ENCODE measurements at regions not wholly inside any gene's neighbourhood (a gene's known extent, or its start where the extent isn't known, plus 50 kb on each side); places are given as distances from the start of the nearest gene placed in this dataset.

DNA sequence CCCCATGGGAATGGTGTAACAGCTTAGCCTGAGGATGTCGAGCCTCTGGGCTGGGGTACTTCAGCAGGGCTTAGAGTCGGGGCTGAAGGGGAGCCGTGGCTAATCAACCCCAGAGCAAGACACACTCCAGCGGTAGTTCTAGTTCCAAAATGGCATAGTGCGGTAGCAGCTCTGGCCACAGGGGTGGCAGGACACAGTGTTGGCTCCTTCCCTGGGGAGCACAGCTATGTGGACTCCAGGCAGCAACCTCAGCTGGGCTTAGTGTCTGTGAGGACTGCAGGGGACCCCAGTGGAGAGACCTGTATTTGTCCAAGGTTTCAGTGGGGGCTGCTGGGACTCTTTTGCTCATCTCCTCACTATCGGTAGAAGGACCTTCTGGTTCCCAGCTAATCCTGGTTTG lies 70.8 kb upstream of the PCDH20 start (continued):
- no peak for TF ChIP-seq ZNF331 (CRISPR knock-in tag; IDR thresholded peaks at IDR 0.05; ENCODE audit: low read depth)
- no peak for TF ChIP-seq JUNB (IDR thresholded peaks at IDR 0.05; ENCODE audit: unreplicated experiment)

DNA sequence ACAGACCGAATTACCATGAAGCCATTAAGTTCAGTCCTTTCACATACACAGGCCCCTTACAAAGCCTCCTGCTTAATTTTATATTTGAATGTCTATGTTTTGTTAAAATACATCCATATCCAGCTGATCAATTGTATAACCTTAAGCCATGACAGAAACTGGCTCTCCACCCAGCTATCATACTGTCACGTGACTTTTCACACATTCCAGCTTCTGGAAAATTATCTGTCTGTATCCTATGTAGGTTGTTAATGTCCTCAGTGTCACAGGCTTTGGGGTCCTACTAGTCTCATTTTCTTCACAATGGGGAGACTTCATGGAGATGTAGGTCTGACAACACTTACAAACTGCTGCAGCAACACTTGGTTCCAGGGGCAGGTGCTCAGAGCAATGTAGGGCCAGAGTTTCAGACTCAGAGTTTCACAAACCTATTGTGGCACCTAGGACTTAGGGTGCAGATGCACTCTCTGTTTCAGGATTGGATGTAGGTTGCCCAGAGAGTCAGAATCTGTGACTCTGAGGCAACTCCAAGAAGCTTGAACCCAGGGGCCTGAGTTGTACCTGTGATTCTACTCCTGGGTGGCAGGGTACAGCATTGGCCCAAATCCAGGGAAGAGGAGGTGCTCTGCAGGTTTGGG lies 69.6 kb upstream of the PCDH20 start:
- ATAC-seq (no peak), DNase-seq (ENCODE audit: low spot score) (no peak)
- no peaks in the 10 kb centered on the region for H3K27me3 ChIP-seq (ENCODE audit: insufficient read depth)
- TF ChIP-seq, protein P1, sequence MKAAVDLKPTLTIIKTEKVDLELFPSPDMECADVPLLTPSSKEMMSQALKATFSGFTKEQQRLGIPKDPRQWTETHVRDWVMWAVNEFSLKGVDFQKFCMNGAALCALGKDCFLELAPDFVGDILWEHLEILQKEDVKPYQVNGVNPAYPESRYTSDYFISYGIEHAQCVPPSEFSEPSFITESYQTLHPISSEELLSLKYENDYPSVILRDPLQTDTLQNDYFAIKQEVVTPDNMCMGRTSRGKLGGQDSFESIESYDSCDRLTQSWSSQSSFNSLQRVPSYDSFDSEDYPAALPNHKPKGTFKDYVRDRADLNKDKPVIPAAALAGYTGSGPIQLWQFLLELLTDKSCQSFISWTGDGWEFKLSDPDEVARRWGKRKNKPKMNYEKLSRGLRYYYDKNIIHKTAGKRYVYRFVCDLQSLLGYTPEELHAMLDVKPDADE (IDR thresholded peaks at IDR 0.05) = no peak
- TF ChIP-seq NANOG (IDR thresholded peaks at IDR 0.05; ENCODE audit: borderline replicate concordance) (no peak), STAT1 (IDR thresholded peaks at IDR 0.05; ENCODE audit: unreplicated experiment) (no peak)
- H3K27me3 Mint-ChIP-seq (ENCODE audit: insufficient read depth, low read depth, poor library complexity) = no peaks in the 10 kb centered on the region
- no peaks in the 10 kb centered on the region for H3K9me2 ChIP-seq (ENCODE audit: insufficient read depth)
- no peak overlapping the region for H3K4me2 ChIP-seq
- H3K9me3 Mint-ChIP-seq = no peaks in the 10 kb centered on the region
- no peak overlapping the region for H3K27ac Mint-ChIP-seq
- H3K4me3 ChIP-seq = no peak overlapping the region
- no peak overlapping the region for H3K4me3 Mint-ChIP-seq
- no peaks in the 10 kb centered on the region for H3K4me1 Mint-ChIP-seq
- H4K20me1 ChIP-seq (replicated peaks; ENCODE audit: insufficient read depth) = no peaks in the 10 kb centered on the region
- no peaks in the 10 kb centered on the region for H3K36me3 Mint-ChIP-seq (ENCODE audit: low read depth)
- H3K79me2 ChIP-seq (replicated peaks; ENCODE audit: insufficient read depth) = no peaks in the 10 kb centered on the region
- no peaks in the 10 kb centered on the region for H3K4me1 ChIP-seq (ENCODE audit: insufficient read depth)
- no peaks in the 10 kb centered on the region for H3F3A ChIP-seq (replicated peaks; ENCODE audit: low read depth)
- H3K36me3 ChIP-seq (ENCODE audit: insufficient read depth) = no peaks in the 10 kb centered on the region
- H2AFZ ChIP-seq = no peak overlapping the region
- no peak overlapping the region for H3K27ac ChIP-seq (ENCODE audit: low read depth)

DNA sequence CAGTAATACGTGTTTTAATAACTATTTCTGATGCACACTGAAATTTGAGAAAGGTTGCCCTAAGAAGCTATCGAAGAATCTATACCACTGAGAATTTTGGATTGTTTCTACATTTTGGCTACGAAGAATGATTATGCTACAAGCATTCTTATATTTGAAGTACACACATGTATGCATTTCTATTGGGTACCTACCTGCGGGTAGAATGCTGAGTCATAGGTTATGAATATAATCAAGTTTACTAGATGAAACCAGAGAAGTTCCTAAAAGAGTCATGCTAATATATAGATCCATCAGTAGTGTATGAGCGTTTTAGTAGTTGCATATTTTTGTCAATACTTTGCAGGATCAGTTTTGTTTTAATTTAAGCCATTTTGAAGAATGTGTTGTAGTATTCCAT lies 62.0 kb upstream of the PCDH20 start:
- no peaks in the 10 kb centered on the region for H3K9me3 Mint-ChIP-seq
- Histone ChIP-seq H3K4me3 (no peak overlapping the region), H3K27me3 (ENCODE audit: insufficient read depth) (no peaks in the 10 kb centered on the region), H3K27ac (ENCODE audit: low read depth) (no peak overlapping the region), H3K4me1 (ENCODE audit: insufficient read depth) (no peaks in the 10 kb centered on the region), H3K36me3 (ENCODE audit: insufficient read depth) (no peaks in the 10 kb centered on the region), H3K4me2 (no peak overlapping the region), H3F3A (replicated peaks; ENCODE audit: low read depth) (no peaks in the 10 kb centered on the region), H3K79me2 (replicated peaks; ENCODE audit: insufficient read depth) (no peaks in the 10 kb centered on the region), H2AFZ (no peak overlapping the region), H4K20me1 (replicated peaks; ENCODE audit: insufficient read depth) (no peaks in the 10 kb centered on the region), H3K9me2 (ENCODE audit: insufficient read depth) (no peaks in the 10 kb centered on the region)
- no peak overlapping the region for H3K4me3 Mint-ChIP-seq
- H3K4me1 Mint-ChIP-seq = no peaks in the 10 kb centered on the region
- H3K27me3 Mint-ChIP-seq (ENCODE audit: insufficient read depth, low read depth, poor library complexity) = no peaks in the 10 kb centered on the region
- H3K27ac Mint-ChIP-seq = no peak overlapping the region
- no peak for DNase-seq (ENCODE audit: low spot score)
- H3K36me3 Mint-ChIP-seq (ENCODE audit: low read depth) = no peaks in the 10 kb centered on the region
- no peak for ATAC-seq
- TF ChIP-seq, protein P2, sequence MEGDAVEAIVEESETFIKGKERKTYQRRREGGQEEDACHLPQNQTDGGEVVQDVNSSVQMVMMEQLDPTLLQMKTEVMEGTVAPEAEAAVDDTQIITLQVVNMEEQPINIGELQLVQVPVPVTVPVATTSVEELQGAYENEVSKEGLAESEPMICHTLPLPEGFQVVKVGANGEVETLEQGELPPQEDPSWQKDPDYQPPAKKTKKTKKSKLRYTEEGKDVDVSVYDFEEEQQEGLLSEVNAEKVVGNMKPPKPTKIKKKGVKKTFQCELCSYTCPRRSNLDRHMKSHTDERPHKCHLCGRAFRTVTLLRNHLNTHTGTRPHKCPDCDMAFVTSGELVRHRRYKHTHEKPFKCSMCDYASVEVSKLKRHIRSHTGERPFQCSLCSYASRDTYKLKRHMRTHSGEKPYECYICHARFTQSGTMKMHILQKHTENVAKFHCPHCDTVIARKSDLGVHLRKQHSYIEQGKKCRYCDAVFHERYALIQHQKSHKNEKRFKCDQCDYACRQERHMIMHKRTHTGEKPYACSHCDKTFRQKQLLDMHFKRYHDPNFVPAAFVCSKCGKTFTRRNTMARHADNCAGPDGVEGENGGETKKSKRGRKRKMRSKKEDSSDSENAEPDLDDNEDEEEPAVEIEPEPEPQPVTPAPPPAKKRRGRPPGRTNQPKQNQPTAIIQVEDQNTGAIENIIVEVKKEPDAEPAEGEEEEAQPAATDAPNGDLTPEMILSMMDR (conservative IDR thresholded peaks at IDR 0.05; ENCODE audit: low read depth in 2 of 2) = no peak
- TF ChIP-seq NANOG (IDR thresholded peaks at IDR 0.05; ENCODE audit: borderline replicate concordance) (no peak), JUNB (IDR thresholded peaks at IDR 0.05; ENCODE audit: unreplicated experiment) (no peak), ZNF331 (CRISPR knock-in tag; IDR thresholded peaks at IDR 0.05; ENCODE audit: low read depth) (no peak), CREB1 (CRISPR knock-in tag; IDR thresholded peaks at IDR 0.05; ENCODE audit: low read depth) (no peak), EZH2phosphoT487 (IDR thresholded peaks at IDR 0.05; ENCODE audit: unreplicated experiment) (no peak)
- TF ChIP-seq, protein P3, sequence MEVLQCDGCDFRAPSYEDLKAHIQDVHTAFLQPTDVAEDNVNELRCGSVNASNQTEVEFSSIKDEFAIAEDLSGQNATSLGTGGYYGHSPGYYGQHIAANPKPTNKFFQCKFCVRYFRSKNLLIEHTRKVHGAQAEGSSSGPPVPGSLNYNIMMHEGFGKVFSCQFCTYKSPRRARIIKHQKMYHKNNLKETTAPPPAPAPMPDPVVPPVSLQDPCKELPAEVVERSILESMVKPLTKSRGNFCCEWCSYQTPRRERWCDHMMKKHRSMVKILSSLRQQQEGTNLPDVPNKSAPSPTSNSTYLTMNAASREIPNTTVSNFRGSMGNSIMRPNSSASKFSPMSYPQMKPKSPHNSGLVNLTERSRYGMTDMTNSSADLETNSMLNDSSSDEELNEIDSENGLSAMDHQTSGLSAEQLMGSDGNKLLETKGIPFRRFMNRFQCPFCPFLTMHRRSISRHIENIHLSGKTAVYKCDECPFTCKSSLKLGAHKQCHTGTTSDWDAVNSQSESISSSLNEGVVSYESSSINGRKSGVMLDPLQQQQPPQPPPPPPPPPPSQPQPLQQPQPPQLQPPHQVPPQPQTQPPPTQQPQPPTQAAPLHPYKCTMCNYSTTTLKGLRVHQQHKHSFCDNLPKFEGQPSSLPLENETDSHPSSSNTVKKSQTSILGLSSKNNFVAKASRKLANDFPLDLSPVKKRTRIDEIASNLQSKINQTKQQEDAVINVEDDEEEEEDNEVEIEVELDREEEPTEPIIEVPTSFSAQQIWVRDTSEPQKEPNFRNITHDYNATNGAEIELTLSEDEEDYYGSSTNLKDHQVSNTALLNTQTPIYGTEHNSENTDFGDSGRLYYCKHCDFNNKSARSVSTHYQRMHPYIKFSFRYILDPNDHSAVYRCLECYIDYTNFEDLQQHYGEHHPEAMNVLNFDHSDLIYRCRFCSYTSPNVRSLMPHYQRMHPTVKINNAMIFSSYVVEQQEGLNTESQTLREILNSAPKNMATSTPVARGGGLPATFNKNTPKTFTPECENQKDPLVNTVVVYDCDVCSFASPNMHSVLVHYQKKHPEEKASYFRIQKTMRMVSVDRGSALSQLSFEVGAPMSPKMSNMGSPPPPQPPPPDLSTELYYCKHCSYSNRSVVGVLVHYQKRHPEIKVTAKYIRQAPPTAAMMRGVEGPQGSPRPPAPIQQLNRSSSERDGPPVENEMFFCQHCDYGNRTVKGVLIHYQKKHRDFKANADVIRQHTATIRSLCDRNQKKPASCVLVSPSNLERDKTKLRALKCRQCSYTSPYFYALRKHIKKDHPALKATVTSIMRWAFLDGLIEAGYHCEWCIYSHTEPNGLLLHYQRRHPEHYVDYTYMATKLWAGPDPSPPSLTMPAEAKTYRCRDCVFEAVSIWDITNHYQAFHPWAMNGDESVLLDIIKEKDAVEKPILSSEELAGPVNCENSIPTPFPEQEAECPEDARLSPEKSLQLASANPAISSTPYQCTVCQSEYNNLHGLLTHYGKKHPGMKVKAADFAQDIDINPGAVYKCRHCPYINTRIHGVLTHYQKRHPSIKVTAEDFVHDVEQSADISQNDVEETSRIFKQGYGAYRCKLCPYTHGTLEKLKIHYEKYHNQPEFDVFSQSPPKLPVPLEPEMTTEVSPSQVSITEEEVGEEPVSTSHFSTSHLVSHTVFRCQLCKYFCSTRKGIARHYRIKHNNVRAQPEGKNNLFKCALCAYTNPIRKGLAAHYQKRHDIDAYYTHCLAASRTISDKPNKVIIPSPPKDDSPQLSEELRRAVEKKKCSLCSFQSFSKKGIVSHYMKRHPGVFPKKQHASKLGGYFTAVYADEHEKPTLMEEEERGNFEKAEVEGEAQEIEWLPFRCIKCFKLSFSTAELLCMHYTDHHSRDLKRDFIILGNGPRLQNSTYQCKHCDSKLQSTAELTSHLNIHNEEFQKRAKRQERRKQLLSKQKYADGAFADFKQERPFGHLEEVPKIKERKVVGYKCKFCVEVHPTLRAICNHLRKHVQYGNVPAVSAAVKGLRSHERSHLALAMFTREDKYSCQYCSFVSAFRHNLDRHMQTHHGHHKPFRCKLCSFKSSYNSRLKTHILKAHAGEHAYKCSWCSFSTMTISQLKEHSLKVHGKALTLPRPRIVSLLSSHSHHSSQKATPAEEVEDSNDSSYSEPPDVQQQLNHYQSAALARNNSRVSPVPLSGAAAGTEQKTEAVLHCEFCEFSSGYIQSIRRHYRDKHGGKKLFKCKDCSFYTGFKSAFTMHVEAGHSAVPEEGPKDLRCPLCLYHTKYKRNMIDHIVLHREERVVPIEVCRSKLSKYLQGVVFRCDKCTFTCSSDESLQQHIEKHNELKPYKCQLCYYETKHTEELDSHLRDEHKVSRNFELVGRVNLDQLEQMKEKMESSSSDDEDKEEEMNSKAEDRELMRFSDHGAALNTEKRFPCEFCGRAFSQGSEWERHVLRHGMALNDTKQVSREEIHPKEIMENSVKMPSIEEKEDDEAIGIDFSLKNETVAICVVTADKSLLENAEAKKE (CRISPR knock-in tag; IDR thresholded peaks at IDR 0.05) = no peak
- TF ChIP-seq, protein P1 (IDR thresholded peaks at IDR 0.05) = no peak

Data from GM23338 (cell line).